HTR-8/SVneo (cell line): ENCODE measurements at regions not wholly inside any gene's neighbourhood (a gene's known extent, or its start where the extent isn't known, plus 50 kb on each side); places are given as distances from the start of the nearest gene placed in this dataset.
"Not testable (repeated sequence)": the region's sequence is repeated elsewhere in the genome, so short reads cannot be mapped to it uniquely, and the experiment has no call there.

Experiments used
- DNase-seq: peaks from one replicate; pipeline ENCODE4 v3.0.0; 2011; ENCODE audit warnings: low spot score, mixed read lengths; ENCODE audit not compliant: insufficient read length
- FAIRE-seq: peaks from 2 replicates; lab custom pipeline; 2011; peaks lifted over from hg19 to GRCh38; lab: Jason Lieb, UNC

- DNase-seq, result no peak
- FAIRE-seq, result no peak
Observed at GRCh38 chr16:5826332-5826731, 728.7 kb upstream of the EEF2KMT start.

- DNase-seq, result no peak
- FAIRE-seq, result no peak
Observed at GRCh38 chr16:5820472-5820871, 722.9 kb upstream of the EEF2KMT start.

GRCh38 chr16:5815570-5816237 is 718.1 kb upstream of the EEF2KMT start:
- no peak for DNase-seq
- no peak for FAIRE-seq

GRCh38 chr16:5801396-5801795 is 703.8 kb upstream of the EEF2KMT start:
- FAIRE-seq (no peak), DNase-seq (no peak)

GRCh38 chr16:5793556-5793955 is 696.0 kb upstream of the EEF2KMT start:
- FAIRE-seq, result no peak

GRCh38 chr16:5791011-5791657 is 693.5 kb upstream of the EEF2KMT start:
- no peak for DNase-seq

More at GRCh38 chr16:5793556-5793955, 696.0 kb upstream of the EEF2KMT start:
- DNase-seq, result no peak

GRCh38 chr16:5790512-5790911 is 692.9 kb upstream of the EEF2KMT start:
- DNase-seq (no peak), FAIRE-seq (no peak)

More at GRCh38 chr16:5791011-5791657, 693.5 kb upstream of the EEF2KMT start:
- no peak for FAIRE-seq

GRCh38 chr16:5789033-5789432 is 691.4 kb upstream of the EEF2KMT start:
- DNase-seq (no peak), FAIRE-seq (no peak)

GRCh38 chr16:5781436-5781835 is 683.8 kb upstream of the EEF2KMT start:
- DNase-seq, result no peak
- FAIRE-seq, result no peak

GRCh38 chr16:5776876-5777275 is 679.3 kb upstream of the EEF2KMT start:
- FAIRE-seq (no peak), DNase-seq (no peak)

GRCh38 chr16:5775916-5776315 is 678.3 kb upstream of the EEF2KMT start:
- no peak for DNase-seq
- no peak for FAIRE-seq

- DNase-seq, result no peak
- FAIRE-seq, result no peak
Observed at GRCh38 chr16:5770118-5770517, 672.5 kb upstream of the EEF2KMT start.

GRCh38 chr16:5769513-5769912 is 671.9 kb upstream of the EEF2KMT start:
- FAIRE-seq (no peak), DNase-seq (no peak)

- DNase-seq, result no peak
- no peak for FAIRE-seq
Observed at GRCh38 chr16:5768445-5768844, 670.9 kb upstream of the EEF2KMT start.

- FAIRE-seq (no peak), DNase-seq (no peak)
Observed at GRCh38 chr16:5763176-5763575, 665.6 kb upstream of the EEF2KMT start.

GRCh38 chr16:5762362-5762761 is 664.8 kb upstream of the EEF2KMT start:
- FAIRE-seq (no peak), DNase-seq (no peak)

- no peak for DNase-seq
- no peak for FAIRE-seq
Observed at GRCh38 chr16:5761592-5761991, 664.0 kb upstream of the EEF2KMT start.

- DNase-seq (no peak), FAIRE-seq (no peak)
Observed at GRCh38 chr16:5758281-5758680, 660.7 kb upstream of the EEF2KMT start.

- no peak for DNase-seq
- no peak for FAIRE-seq
Observed at GRCh38 chr16:5756969-5757368, 659.4 kb upstream of the EEF2KMT start.

- FAIRE-seq, result no peak
- DNase-seq, result no peak
Observed at GRCh38 chr16:5753381-5753780, 655.8 kb upstream of the EEF2KMT start.

- DNase-seq, result no peak
- FAIRE-seq, result no peak
Observed at GRCh38 chr16:5751216-5751615, 653.6 kb upstream of the EEF2KMT start.

- DNase-seq, FAIRE-seq: not testable (repeated sequence)
Observed at GRCh38 chr16:5750439-5750838, 652.8 kb upstream of the EEF2KMT start.
